OCI-LY7 (cell line): ENCODE measurements at regions not wholly inside any gene's neighbourhood (a gene's known extent, or its start where the extent isn't known, plus 50 kb on each side); places are given as distances from the start of the nearest gene placed in this dataset.

Source experiments
- EZH2phosphoT487 ChIP-seq: fragments of 200-600 bp; sonication (generic); IDR thresholded peaks from 2 replicates; pipeline ENCODE4 v1.6.1; 2018; ENCODE audit warnings: low read depth, borderline replicate concordance, mild to moderate bottlenecking, mixed run types, antibody characterized with exemption, low read length, moderate library complexity, mixed read lengths
- TF ChIP-seq, protein P1 (sequence below): fragments of 200-600 bp; sonication (generic); conservative IDR thresholded peaks from 2 replicates; pipeline ENCODE4 v1.5.1; 2014; ENCODE audit warnings: mild to moderate bottlenecking, antibody characterized with exemption, low read length, moderate library complexity, mixed read lengths

DNA sequence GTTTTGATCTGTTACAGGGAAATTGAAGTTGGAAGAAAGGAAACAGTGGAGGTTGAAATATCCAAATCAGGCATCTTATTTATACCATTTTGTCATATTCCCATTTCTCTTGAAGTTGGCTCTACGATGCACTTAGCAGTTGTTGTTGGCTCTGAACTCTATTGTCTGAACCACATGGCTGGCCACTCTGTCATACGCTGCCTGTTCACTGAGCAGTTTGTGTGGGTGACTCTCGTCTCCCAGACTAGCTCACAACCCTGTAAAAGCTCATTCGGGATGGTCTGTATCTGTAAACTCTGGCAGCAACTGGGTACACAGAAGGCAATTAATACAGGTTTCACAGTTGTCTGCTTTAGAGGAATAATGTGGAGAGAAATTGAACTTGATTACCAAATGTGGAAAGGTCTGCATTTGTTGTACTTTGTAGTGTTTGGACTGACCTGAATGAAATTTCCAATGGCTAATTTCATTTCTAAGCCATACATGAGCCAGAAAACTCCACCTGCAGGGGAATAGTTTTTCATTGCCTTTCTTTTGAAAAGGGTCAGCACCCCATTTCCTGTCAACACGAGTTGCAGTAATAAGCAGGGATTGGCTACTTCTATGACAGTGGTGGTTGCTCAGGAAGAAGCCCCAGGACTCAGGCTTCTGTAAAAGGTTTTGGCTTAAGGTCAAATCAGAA lies 378.2 kb downstream of the OSR1 start:
- TF ChIP-seq, protein P1, sequence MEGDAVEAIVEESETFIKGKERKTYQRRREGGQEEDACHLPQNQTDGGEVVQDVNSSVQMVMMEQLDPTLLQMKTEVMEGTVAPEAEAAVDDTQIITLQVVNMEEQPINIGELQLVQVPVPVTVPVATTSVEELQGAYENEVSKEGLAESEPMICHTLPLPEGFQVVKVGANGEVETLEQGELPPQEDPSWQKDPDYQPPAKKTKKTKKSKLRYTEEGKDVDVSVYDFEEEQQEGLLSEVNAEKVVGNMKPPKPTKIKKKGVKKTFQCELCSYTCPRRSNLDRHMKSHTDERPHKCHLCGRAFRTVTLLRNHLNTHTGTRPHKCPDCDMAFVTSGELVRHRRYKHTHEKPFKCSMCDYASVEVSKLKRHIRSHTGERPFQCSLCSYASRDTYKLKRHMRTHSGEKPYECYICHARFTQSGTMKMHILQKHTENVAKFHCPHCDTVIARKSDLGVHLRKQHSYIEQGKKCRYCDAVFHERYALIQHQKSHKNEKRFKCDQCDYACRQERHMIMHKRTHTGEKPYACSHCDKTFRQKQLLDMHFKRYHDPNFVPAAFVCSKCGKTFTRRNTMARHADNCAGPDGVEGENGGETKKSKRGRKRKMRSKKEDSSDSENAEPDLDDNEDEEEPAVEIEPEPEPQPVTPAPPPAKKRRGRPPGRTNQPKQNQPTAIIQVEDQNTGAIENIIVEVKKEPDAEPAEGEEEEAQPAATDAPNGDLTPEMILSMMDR: no peak
- no peak for TF ChIP-seq EZH2phosphoT487
